NOMO-1 treated with DMSO at 0.1 percent for 48 hours (cell line): ENCODE measurements at regions not wholly inside any gene's neighbourhood (a gene's known extent, or its start where the extent isn't known, plus 50 kb on each side); places are given as distances from the start of the nearest gene placed in this dataset.

Source experiments
- DNase-seq: peaks from one replicate; lab custom pipeline; 2025; ENCODE audit not compliant: unreplicated experiment; lab: John Stamatoyannopoulos, UW

GRCh38 chr10:131683281-131683861 lies 217.4 kb upstream of the PPP2R2D start:
- no peak for DNase-seq

DNA sequence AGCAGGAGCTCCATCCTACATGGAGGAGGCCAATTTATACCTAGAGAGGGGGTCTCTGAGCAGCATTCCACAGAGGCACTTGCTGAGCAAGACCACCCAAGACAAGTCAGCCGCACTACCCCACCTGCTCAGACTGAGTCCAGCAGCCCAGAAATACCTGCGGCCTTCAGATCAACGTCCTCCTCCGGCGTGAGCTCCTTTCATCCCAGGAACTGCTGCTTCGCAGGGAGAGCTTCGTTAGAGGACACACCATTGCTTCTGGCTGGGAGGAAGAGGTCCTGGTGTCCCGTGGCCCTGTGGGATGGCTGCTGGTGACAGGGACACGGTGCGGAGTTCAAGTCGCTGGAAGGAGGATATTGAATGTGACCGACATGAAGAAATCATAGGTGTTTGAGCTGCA lies 216.9 kb upstream of the PPP2R2D start:
- no peak for DNase-seq

GRCh38 chr10:131685007-131685406 lies 215.8 kb upstream of the PPP2R2D start:
- DNase-seq = no peak

- DNase-seq = no peak
Observed at GRCh38 chr10:131685576-131685975, 215.2 kb upstream of the PPP2R2D start.

DNA sequence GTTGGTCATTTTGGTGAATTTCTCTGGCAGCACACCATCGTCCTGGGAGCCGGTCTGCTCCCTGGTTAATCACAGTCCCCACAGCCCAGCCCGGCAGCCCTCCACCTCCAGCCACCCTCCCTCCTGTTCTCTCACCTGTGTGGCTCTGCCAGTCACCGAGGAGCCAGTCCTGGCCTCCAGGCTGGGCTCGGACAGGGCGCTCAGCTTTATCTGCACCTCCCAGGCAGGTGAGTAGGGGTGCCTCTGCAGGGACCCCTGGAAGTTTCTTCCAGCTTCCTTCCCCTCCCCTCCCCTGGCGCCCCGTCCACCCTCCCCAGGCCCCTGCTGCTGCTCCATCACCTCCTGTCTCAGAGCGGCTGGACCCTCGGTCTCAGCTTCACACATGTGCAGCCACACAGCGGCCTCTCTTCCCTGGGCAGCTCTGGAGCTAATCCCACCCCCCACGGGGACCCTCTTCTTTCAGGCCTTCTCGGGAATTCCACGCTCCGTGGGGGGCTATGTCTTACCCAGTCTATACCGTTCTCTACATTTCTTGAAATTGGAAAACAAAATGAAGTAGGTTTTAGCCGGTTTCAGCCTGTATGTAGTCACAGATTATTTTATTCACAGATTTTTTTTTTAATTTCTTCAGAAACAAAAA lies 213.9 kb upstream of the PPP2R2D start:
- DNase-seq = no peak

GRCh38 chr10:131688304-131688703 lies 212.5 kb upstream of the PPP2R2D start:
- no peak for DNase-seq

GRCh38 chr10:131689016-131689415 lies 211.8 kb upstream of the PPP2R2D start:
- no peak for DNase-seq

- DNase-seq = no peak
Observed at GRCh38 chr10:131689486-131689885, 211.3 kb upstream of the PPP2R2D start.

DNA sequence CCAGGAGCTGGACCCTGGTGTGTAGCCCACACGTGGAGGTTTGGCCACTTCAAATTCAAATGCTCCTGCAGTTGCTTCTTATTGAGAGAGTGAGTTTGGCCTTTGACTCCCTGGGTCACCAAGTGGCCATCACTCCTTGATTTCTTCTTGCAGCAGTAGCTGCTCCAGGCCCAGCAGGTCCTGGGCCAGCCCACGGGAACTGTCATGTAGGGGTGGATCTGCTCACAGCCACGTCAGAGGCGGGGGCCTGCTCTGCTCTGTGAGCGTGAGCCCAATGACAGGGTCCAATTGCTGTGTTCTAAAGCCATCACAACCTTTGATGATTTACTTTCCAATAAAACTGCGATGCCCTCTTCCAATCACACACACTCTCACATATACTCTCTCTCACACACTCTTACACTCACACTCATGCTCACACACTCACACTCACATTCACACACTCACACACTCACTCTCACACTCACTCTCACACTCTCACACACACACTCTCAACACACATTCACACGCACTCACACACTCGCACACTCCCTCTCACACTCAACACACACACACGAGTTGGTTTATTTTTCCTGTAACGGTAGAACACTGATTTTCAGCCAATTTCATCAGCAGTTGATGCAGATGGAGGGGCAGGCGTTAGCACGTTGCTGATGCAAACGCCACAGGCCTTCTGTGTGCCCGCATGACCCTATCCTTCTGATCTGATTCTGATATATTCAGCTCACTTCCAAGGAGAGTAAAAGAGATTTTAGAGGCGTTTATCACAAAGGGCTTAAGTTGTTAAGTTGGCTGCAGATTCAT lies 210.7 kb upstream of the PPP2R2D start:
- DNase-seq = no peak

DNA sequence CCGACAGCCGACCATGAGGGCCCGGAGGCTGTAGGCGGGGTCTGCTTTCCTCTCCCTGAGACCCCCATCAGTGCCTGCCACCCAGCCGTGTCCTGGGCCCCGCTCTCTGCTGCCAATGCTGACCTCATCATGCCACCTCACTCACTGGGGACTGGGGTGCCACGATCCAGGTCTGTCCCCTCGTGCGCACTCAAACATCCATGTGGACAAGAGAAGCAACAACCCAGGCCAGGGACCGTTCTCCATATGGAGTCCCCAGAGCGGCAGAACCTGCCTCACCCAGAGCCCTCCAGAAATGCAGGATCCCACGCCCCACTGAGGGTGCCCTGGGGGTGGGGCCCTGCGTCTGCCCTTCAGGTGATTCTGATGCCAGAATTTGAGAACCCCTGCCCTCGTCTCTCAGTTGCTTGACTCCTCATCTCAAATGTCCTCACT lies 210.0 kb upstream of the PPP2R2D start:
- DNase-seq = no peak

DNA sequence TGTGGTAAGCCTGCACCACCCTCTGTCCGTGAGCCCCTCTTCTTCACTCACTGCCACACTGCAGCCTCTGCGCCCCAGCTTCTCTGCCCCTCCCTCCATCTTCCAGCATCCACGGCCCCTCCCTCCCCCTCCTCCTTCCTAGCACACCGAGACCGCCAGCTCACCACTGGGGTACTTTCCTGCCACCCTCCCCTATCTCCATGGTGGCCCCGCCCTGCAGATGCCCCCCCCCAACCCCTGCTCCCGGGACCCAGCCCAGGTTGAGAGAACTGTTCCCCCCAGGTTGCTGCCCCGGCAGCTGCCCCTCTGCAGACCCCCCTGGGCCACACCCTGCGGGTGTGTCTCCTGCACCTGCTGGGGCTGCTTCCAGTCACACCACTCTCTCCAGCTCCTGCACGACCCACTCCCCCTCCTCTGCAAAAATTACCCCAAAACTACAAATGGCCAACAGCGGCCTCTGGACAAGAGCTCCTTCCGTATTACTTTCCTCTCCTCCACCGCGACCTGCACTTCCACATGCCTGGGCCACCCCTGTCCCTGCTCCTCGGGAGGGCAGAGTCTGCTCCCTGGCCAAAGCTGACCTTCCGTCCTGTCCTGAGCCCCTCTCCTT lies 209.2 kb upstream of the PPP2R2D start:
- no peak for DNase-seq

GRCh38 chr10:131692176-131692575 lies 208.6 kb upstream of the PPP2R2D start:
- no peak for DNase-seq

GRCh38 chr10:131692686-131693334 lies 208.0 kb upstream of the PPP2R2D start:
- DNase-seq = no peak

DNA sequence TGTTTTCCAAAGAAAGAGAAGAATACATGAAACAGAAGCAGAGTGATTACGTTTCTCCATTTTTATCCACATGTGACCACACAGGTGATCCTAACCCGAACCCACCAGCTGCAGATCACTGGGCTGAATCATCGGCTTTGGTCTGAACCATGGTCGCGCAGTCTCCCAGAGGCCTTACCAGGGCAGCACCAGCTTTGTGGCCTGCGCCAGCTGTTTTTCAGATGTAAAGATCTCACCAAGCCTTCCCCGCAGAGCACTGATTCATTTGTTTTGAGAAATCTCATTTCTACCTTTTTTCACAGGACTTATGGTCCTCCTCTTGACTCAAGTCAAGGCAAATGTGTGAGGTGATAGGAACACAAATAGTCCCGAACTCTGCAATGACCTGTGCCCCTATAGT lies 207.0 kb upstream of the PPP2R2D start:
- DNase-seq = no peak

DNA sequence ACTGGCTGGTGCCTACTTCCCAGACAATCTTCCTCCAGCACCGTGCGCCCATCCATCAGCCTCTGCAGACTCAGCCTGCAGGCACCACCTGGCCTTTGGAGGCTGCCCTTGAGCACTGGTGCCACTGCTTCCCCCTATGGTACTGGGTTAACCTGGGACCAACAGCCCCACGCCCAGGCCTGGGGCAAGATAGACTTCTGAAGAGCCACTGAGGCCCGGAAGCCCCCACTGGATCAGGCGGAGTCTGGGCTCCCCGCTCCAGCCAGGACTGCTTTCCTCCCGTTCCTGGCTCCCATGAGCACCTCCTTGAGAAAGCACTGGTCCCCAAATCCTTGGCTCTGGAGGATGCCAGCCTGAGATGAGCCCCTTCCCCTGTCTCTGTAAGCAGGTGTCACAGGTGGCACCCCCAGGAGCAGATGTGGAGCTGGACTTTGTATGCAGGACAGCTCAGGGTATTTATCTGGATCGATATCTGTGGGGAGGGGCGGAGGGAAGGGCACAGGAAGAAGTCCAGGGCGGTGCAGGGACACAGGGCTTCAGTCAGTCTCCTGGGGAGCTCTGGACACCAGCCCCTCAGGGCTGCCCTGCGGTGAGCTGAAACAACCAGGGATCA lies 206.5 kb upstream of the PPP2R2D start:
- no peak for DNase-seq

DNA sequence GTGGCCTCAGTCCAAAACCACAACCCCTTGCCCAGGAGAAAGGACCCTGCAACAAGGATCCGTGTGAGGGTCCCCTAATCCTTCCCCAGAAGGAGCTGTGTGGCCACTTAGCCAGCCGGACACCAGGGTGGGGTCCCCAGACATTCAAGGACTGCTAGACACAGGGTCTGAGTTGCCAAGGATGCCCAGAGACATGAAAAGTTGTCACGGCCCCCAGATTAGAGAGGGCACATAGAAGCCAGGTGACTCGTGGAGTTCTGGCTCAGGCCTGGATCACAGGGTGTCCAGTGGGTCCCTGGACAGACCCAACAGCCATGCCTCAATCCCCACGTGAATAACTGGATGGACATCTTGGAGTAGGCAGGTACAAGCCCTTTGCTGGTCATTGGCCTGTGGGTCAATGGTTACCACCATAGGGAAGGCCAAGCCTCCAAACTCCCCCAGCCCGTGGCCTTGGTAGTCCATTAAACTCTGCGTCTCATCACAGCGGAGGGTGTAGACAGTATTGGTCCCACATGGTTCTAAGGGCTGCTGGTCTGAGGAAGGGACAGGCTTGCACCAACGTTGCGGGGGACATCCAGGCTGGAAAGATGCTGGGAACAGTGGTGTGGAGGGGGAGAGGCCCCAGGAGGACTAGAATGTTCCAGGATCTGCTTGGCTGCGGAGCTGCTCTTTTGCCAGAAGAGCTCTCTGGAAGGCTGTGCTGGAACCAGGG lies 205.9 kb upstream of the PPP2R2D start:
- no peak for DNase-seq

GRCh38 chr10:131695496-131696165 lies 205.2 kb upstream of the PPP2R2D start:
- no peak for DNase-seq

DNA sequence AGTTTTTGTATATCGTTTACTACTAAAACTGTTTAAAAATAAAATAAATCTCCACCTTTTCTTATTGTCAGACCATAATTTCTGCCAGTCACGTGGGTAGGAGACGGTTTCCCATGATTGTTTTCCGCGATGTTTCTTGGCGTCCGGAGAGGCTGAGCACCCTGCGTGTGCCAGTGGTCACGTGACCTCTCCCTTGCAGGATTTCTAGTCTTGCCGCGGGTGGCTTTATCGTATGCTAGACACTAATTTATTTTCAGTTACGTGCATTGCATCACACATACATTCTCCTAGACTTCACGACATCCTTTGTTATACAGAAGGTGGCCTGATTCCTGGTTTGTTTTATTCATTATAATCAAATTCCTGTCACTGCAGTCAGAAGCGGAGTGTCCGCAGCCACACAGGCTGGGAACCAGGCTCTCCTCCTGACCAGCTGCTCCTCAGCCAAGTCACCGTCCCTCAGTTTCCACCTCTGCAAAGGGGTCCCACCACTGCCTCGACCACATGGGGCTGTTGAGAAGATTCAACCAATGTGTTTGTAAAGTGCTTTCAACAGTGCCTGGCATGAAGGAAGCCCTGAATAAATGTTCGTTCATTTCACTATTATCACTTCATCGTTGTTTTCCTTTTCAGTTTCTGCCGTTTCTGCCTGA lies 203.2 kb upstream of the PPP2R2D start:
- DNase-seq = no peak

DNA sequence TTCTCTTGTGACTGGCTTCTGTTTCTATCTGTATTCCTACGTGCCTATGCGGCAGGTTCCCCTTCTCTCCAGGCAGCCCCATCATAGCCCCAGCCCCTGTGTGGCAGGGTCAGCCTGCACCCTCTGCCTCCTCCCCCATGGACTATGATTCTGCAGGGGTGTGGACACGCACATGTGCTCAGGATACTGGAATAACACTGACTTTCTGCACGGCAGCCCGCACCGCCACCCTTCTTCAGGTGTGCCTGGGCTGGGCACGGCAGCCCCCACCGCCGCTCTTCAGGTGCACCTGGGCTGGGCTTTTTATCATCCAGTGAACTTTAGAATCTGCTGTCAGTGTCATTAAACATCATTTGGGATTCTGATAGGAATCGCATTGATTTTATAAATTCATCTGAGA lies 202.6 kb upstream of the PPP2R2D start:
- DNase-seq = no peak
